ENCODE measurements at regions not wholly inside any gene's neighbourhood (a gene's known extent, or its start where the extent isn't known, plus 50 kb on each side); places are given as distances from the start of the nearest gene placed in this dataset.

- no peak for TF ChIP-seq POLR2AphosphoS5 (IDR thresholded peaks at IDR 0.05)
- TF ChIP-seq CTCF (IDR thresholded peaks at IDR 0.05): no peak
- no peak for TF ChIP-seq EP300 (IDR thresholded peaks at IDR 0.05; ENCODE audit: low read depth)
Measured at GRCh38 chr18:77870894-77871293, 621.2 kb downstream of the GALR1 start.
